IMR-90 (cell line): ENCODE measurements at regions not wholly inside any gene's neighbourhood (a gene's known extent, or its start where the extent isn't known, plus 50 kb on each side); places are given as distances from the start of the nearest gene placed in this dataset.

Experiments used
- ATAC-seq: fragments of 200-7000 bp; cut with Tn5 transposase; 2 replicates; pipeline ENCODE4 v1.9.1; 2020; ENCODE audit warnings: low read depth, mild to moderate bottlenecking, moderate library complexity
- BruUV-seq: library from RNA; stranded (reverse); fragments of 400-500 nt; replicated peaks from 2 replicates; lab custom pipeline; 2021; lab: Mats Ljungman, UMichigan
- CTCF ChIA-PET: fragments of 300-600 bp; formaldehyde crosslinking; extraction: SDS; loops from one replicate; lab custom pipeline; 2021; ENCODE audit warnings: antibody characterized with exemption; lab: Yijun Ruan, JAX
- POLR2A ChIA-PET: fragments of 300-600 bp; sonication (Branson Sonifier 250); formaldehyde crosslinking; loops from one replicate; lab custom pipeline; 2022; ENCODE audit warnings: antibody characterized with exemption; ENCODE audit not compliant: unreplicated experiment; lab: Charles Lee
- DNase-seq: peaks from one replicate; pipeline ENCODE4 v3.0.0; 2013
- H2AFZ ChIP-seq: replicated peaks from 2 replicates; pipeline ENCODE3; 2013; ENCODE audit warnings: low read length, mild to moderate bottlenecking; ENCODE audit not compliant: poor library complexity
- H2AK5ac ChIP-seq: 2 replicates; pipeline ENCODE4 v1.6.1; 2013; ENCODE audit warnings: low read depth, low read length, inconsistent platforms
- H2AK9ac ChIP-seq: replicated peaks from 2 replicates; pipeline ENCODE3; 2013; ENCODE audit warnings: mild to moderate bottlenecking, low read depth, low read length, moderate library complexity; ENCODE audit not compliant: poor library complexity
- H2BK120ac ChIP-seq: 2 replicates; pipeline ENCODE4 v1.6.1; 2013; ENCODE audit warnings: low read depth, low read length, inconsistent platforms
- H2BK15ac ChIP-seq: 3 replicates; pipeline ENCODE4 v1.6.1; 2013; ENCODE audit warnings: low read depth, low read length, inconsistent platforms
- H2BK20ac ChIP-seq: 2 replicates; pipeline ENCODE4 v1.6.1; 2013; ENCODE audit warnings: low read depth, mild to moderate bottlenecking, inconsistent platforms, low read length, moderate library complexity
- H2BK5ac ChIP-seq: 2 replicates; pipeline ENCODE4 v1.6.1; 2013; ENCODE audit warnings: mild to moderate bottlenecking, low read depth, low read length, inconsistent platforms; ENCODE audit not compliant: poor library complexity, severe bottlenecking
- H3K14ac ChIP-seq: replicated peaks from 2 replicates; pipeline ENCODE4 v1.6.1; 2013; ENCODE audit warnings: low read depth, low read length, inconsistent platforms
- H3K18ac ChIP-seq: 2 replicates; pipeline ENCODE4 v1.6.1; 2013; ENCODE audit warnings: low read depth, low read length, control low read depth
- H3K23ac ChIP-seq: 2 replicates; pipeline ENCODE4 v1.6.1; 2013; ENCODE audit warnings: low read depth, low read length, inconsistent platforms
- H3K27ac ChIP-seq: 2 replicates; pipeline ENCODE4 v1.5.1; 2013; ENCODE audit warnings: mild to moderate bottlenecking, control low read depth, low read length; ENCODE audit not compliant: insufficient read depth
- H3K27me3 ChIP-seq: 2 replicates; pipeline ENCODE4 v1.6.1; 2013; ENCODE audit warnings: low read length; ENCODE audit not compliant: control insufficient read depth, insufficient read depth
- H3K36me3 ChIP-seq: 2 replicates; pipeline ENCODE4 v1.6.1; 2013; ENCODE audit warnings: low read length, mixed read lengths; ENCODE audit not compliant: control insufficient read depth, insufficient read depth
- H3K4ac ChIP-seq: 2 replicates; pipeline ENCODE4 v1.6.1; 2013; ENCODE audit warnings: low read depth, low read length, inconsistent platforms
- H3K4me1 ChIP-seq: 2 replicates; pipeline ENCODE4 v1.6.1; 2013; ENCODE audit warnings: low read length, mixed read lengths; ENCODE audit not compliant: control insufficient read depth, insufficient read depth
- H3K4me2 ChIP-seq: 2 replicates; pipeline ENCODE4 v1.6.1; 2013; ENCODE audit warnings: low read depth, mild to moderate bottlenecking, control low read depth, low read length, moderate library complexity
- H3K4me3 ChIP-seq: 2 replicates; pipeline ENCODE4 v1.5.1; 2013; ENCODE audit warnings: low read depth, mild to moderate bottlenecking, control low read depth, low read length, moderate library complexity; ENCODE audit not compliant: insufficient read depth
- H3K56ac ChIP-seq: 2 replicates; pipeline ENCODE4 v1.6.1; 2013; ENCODE audit warnings: low read length, inconsistent platforms; ENCODE audit not compliant: insufficient read depth; ENCODE audit errors: extremely low read depth
- H3K79me1 ChIP-seq, 2 experiments: 2 replicates each; pipeline ENCODE4 v1.6.1; 2013; ENCODE audit warnings: low read length in 2 of 2, inconsistent platforms in 1 of 2, low read depth in 1 of 2
- H3K9ac ChIP-seq: 2 replicates; pipeline ENCODE4 v1.6.1; 2013; ENCODE audit warnings: low read depth, low read length, control low read depth
- H3K9me1 ChIP-seq: 2 replicates; pipeline ENCODE4 v1.6.1; 2013; ENCODE audit warnings: low read length, inconsistent platforms; ENCODE audit not compliant: insufficient read depth
- H3K9me3 ChIP-seq: 2 replicates; pipeline ENCODE4 v1.6.1; 2013; ENCODE audit warnings: low read length; ENCODE audit not compliant: control insufficient read depth, insufficient read depth
- H4K20me1 ChIP-seq: 2 replicates; pipeline ENCODE4 v1.6.1; 2013; ENCODE audit warnings: low read length, inconsistent platforms; ENCODE audit not compliant: insufficient read depth
- H4K5ac ChIP-seq: 2 replicates; pipeline ENCODE4 v1.6.1; 2013; ENCODE audit warnings: mild to moderate bottlenecking, low read depth, low read length, control low read depth
- H4K8ac ChIP-seq, 2 experiments: 2 replicates each; pipeline ENCODE4 v1.6.1; 2013; ENCODE audit warnings: low read depth in 2 of 2, low read length in 2 of 2, control low read depth in 1 of 2, inconsistent platforms in 1 of 2
- H4K91ac ChIP-seq: 2 replicates; pipeline ENCODE4 v1.6.1; 2013; ENCODE audit warnings: low read depth, low read length, inconsistent platforms; ENCODE audit not compliant: insufficient read depth
- BHLHE40 ChIP-seq: fragments of 150-350 bp; IDR thresholded peaks from 2 replicates; pipeline ENCODE4 v1.6.1; 2016; ENCODE audit warnings: mild to moderate bottlenecking, low read depth, low read length
- CEBPB ChIP-seq: IDR thresholded peaks from 2 replicates; pipeline ENCODE4 v1.6.1; 2012; ENCODE audit warnings: low read depth, low read length, improper control_type of control experiment
- FOS ChIP-seq: fragments of 150-350 bp; IDR thresholded peaks from 2 replicates; pipeline ENCODE4 v1.6.1; 2016; ENCODE audit warnings: low read depth, low read length
- MAFK ChIP-seq: IDR thresholded peaks from 2 replicates; pipeline ENCODE4 v1.6.1; 2012; ENCODE audit warnings: low read depth, low read length, improper control_type of control experiment
- MAZ ChIP-seq: IDR thresholded peaks from 2 replicates; pipeline ENCODE4 v1.6.1; 2012; ENCODE audit warnings: low read depth, mild to moderate bottlenecking, low read length, improper control_type of control experiment, moderate library complexity, borderline replicate concordance
- MXI1 ChIP-seq: IDR thresholded peaks from 2 replicates; pipeline ENCODE4 v1.6.1; 2012; ENCODE audit warnings: low read depth, mild to moderate bottlenecking, low read length, moderate library complexity, borderline replicate concordance
- NFE2L2 ChIP-seq: fragments of 150-350 bp; IDR thresholded peaks from 2 replicates; pipeline ENCODE4 v1.6.1; 2016; ENCODE audit warnings: low read depth, mild to moderate bottlenecking, low read length
- POLR2A ChIP-seq: IDR thresholded peaks from 2 replicates; pipeline ENCODE4 v1.6.1; 2012; ENCODE audit warnings: mild to moderate bottlenecking, low read depth, low read length
- RAD21 ChIP-seq: IDR thresholded peaks from 2 replicates; pipeline ENCODE4 v1.6.1; 2012; ENCODE audit warnings: low read length, improper control_type of control experiment
- RCOR1 ChIP-seq: IDR thresholded peaks from 2 replicates; pipeline ENCODE4 v1.6.1; 2012; ENCODE audit warnings: mild to moderate bottlenecking, low read length, improper control_type of control experiment; ENCODE audit not compliant: insufficient replicate concordance
- RFX5 ChIP-seq: IDR thresholded peaks from 2 replicates; pipeline ENCODE4 v1.8.0; 2012; ENCODE audit warnings: low read depth, mild to moderate bottlenecking, low read length, moderate library complexity
- SMC3 ChIP-seq: fragments of 150-350 bp; IDR thresholded peaks from 2 replicates; pipeline ENCODE4 v1.6.1; 2016; ENCODE audit warnings: low read depth, mild to moderate bottlenecking, antibody characterized with exemption, low read length, moderate library complexity
- WGBS, 2 experiments: methylation state at CpG; one replicate each; pipeline versions ENCODE4 v1.1.5 to v1.1.7; 2013; ENCODE audit warnings: missing lambda C conversion rate in 2 of 2; ENCODE audit not compliant: insufficient read length in 1 of 2; ENCODE audit errors: extremely low coverage in 2 of 2; 5-methylcytosine and 5-hydroxymethylcytosine counted together
- dilution Hi-C: fragments of 300-500 bp; cut with HindIII; formaldehyde crosslinking; loops from one replicate; pipeline ENCODE4 v1.14.3; 2018; ENCODE audit warnings: low sequenced_read_pairs; ENCODE audit not compliant: unreplicated experiment
- in situ Hi-C: fragments of 300-500 bp; cut with MboI; formaldehyde crosslinking; loops from 3 replicates; pipeline ENCODE4 v1.14.3; 2019; ENCODE audit warnings: low sequenced_read_pairs, inconsistent platforms, mixed read lengths
- intact Hi-C: fragments of 100-400 bp; cut with micrococcal nuclease; formaldehyde crosslinking; loops from 2 replicates; pipeline ENCODE4 v1.10.0; 2022
- TF ChIP-seq, protein P1 (sequence below): conservative IDR thresholded peaks from 2 replicates; pipeline ENCODE4 v1.5.1; 2012; ENCODE audit warnings: mild to moderate bottlenecking, low read depth, low read length, improper control_type of control experiment

DNA sequence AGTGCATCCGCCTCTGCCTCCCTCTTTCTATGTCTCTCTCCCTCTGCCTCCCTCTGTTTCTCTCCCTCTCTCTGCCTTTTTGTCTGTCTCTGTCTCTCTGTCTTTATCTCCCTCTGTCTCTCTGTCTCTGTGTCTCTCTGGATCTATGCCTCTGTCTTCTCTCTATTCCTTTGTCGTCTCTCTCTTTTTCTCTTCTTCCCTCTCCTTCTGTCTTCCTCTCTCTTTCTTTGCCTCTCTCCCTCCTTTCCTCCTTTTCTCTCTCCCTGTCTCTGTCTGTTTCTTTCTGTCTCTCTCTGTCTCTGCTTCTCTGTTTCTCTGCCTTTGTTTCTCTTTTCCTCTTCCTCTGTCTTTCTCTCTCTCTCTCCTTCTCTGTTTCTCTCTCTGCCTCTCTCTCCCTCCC lies 678.8 kb upstream of the NRP1 start:
- Histone ChIP-seq H3K9ac (no peak overlapping the region), H2BK20ac (no peak overlapping the region), H3K4ac (no peak overlapping the region), H3K27ac (no peak overlapping the region), H3K4me3 (no peak overlapping the region), H3K9me1 (no peaks in the 10 kb centered on the region), H2AFZ (no peak overlapping the region), H3K4me2 (no peak overlapping the region), H3K14ac (no peak overlapping the region), H2BK5ac (no peak overlapping the region), H3K9me3 (no peaks in the 10 kb centered on the region), H2AK9ac (no peak overlapping the region), H2AK5ac (no peak overlapping the region), H4K20me1 (no peaks in the 10 kb centered on the region), H3K56ac (no peak overlapping the region), H3K36me3 (no peaks in the 10 kb centered on the region), H3K23ac (no peak overlapping the region), H3K79me1 (no peaks in the 10 kb centered on the region), H3K27me3 (peaks cover 10% of the 10 kb centered on the region), H3K4me1 (no peaks in the 10 kb centered on the region), H3K18ac (no peak overlapping the region), H4K8ac (no peak overlapping the region), H2BK15ac (no peak overlapping the region), H2BK120ac (no peak overlapping the region), H4K5ac (no peak overlapping the region), H4K91ac (no peak overlapping the region)
- WGBS, 2 experiments: 100% methylated on average over 1 of the region's 2 CpGs; no CpG with 5 or more reads in 1 of the 2 experiments
- BruUV-seq: no TSS peak
- in situ Hi-C loops (no loop called here), dilution Hi-C loops (no loop called here), intact Hi-C loops (no loop called here)
- ChIA-PET CTCF (no interaction called here), POLR2A (no interaction called here)
- TF ChIP-seq BHLHE40: no peak
- no peak for TF ChIP-seq MAFK
- TF ChIP-seq RAD21: no peak
- TF ChIP-seq MXI1: no peak
- no peak for TF ChIP-seq MAZ
- no peak for TF ChIP-seq POLR2A
- TF ChIP-seq NFE2L2: no peak
- TF ChIP-seq, protein P1, sequence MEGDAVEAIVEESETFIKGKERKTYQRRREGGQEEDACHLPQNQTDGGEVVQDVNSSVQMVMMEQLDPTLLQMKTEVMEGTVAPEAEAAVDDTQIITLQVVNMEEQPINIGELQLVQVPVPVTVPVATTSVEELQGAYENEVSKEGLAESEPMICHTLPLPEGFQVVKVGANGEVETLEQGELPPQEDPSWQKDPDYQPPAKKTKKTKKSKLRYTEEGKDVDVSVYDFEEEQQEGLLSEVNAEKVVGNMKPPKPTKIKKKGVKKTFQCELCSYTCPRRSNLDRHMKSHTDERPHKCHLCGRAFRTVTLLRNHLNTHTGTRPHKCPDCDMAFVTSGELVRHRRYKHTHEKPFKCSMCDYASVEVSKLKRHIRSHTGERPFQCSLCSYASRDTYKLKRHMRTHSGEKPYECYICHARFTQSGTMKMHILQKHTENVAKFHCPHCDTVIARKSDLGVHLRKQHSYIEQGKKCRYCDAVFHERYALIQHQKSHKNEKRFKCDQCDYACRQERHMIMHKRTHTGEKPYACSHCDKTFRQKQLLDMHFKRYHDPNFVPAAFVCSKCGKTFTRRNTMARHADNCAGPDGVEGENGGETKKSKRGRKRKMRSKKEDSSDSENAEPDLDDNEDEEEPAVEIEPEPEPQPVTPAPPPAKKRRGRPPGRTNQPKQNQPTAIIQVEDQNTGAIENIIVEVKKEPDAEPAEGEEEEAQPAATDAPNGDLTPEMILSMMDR: no peak
- no peak for TF ChIP-seq RFX5
- no peak for TF ChIP-seq RCOR1
- TF ChIP-seq CEBPB: no peak
- no peak for TF ChIP-seq SMC3
- no peak for TF ChIP-seq FOS
- DNase-seq (no peak), ATAC-seq (no peak)
